RWPE2 (cell line): ENCODE measurements at regions not wholly inside any gene's neighbourhood (a gene's known extent, or its start where the extent isn't known, plus 50 kb on each side); places are given as distances from the start of the nearest gene placed in this dataset.

ENCODE experiments used
- ATAC-seq: fragments of 200-7000 bp; cut with Tn5 transposase; 3 replicates; pipeline ENCODE4 v1.9.1; 2021; ENCODE audit warnings: low read depth
- DNase-seq: peaks from one replicate; pipeline ENCODE4 v3.0.0-alpha.2; 2020; ENCODE audit warnings: low spot score
- H3K27ac ChIP-seq: fragments of 450-650 bp; 2 replicates; pipeline ENCODE4 v1.5.1; 2017; ENCODE audit warnings: mild to moderate bottlenecking; ENCODE audit not compliant: poor library complexity, severe bottlenecking
- H3K27me3 ChIP-seq: fragments of 250-450 bp; sonication (Bioruptor Pico); 2 replicates; pipeline ENCODE4 v1.5.1; 2021; ENCODE audit warnings: mild to moderate bottlenecking, moderate library complexity; ENCODE audit not compliant: insufficient read depth, poor library complexity, severe bottlenecking
- H3K36me3 ChIP-seq: fragments of 250-450 bp; sonication (Bioruptor Pico); 2 replicates; pipeline ENCODE4 v1.5.1; 2020; ENCODE audit warnings: low read depth, mild to moderate bottlenecking, moderate library complexity
- H3K4me1 ChIP-seq: fragments of 250-450 bp; sonication (Bioruptor Pico); 2 replicates; pipeline ENCODE4 v1.5.1; 2021; ENCODE audit warnings: mild to moderate bottlenecking, moderate library complexity; ENCODE audit not compliant: insufficient read depth, poor library complexity, severe bottlenecking
- H3K4me3 ChIP-seq: fragments of 250-450 bp; sonication (Bioruptor Pico); 2 replicates; pipeline ENCODE4 v1.5.1; 2021; ENCODE audit warnings: mild to moderate bottlenecking, moderate library complexity; ENCODE audit not compliant: severe bottlenecking
- H3K9me3 ChIP-seq: fragments of 250-450 bp; sonication (Bioruptor Pico); 2 replicates; pipeline ENCODE4 v1.5.1; 2021; ENCODE audit warnings: mild to moderate bottlenecking, moderate library complexity; ENCODE audit not compliant: severe bottlenecking
- TF ChIP-seq, protein P1 (sequence below): fragments of 450-650 bp; IDR thresholded peaks from one replicate; pipeline ENCODE4 v1.5.1; 2017; ENCODE audit warnings: mild to moderate bottlenecking, moderate library complexity; ENCODE audit not compliant: poor library complexity, severe bottlenecking

DNA sequence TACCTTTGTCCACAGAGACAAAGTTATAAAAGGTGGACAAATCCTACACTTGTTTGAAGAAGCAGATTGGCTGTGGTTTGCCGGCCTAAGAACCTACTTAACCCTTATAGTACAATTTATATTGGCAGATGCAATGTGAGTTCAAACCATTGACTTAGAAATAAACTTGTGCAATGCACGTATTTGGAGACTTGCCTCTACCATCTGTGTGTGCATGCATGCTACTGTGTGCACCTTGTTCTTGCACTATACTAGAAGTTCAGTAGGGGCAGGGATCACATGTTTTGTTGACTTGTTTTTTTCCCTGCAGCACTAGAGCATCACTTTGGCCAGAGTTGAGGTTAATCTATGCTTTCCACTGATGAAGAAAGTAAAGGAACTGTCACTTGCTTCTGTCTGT, 163.1 kb upstream of the SERP2 start:
- DNase-seq (no peak), ATAC-seq (no peak)
- no peaks in the 10 kb centered on the region for H3K4me1 ChIP-seq
- no peaks in the 10 kb centered on the region for H3K27me3 ChIP-seq
- TF ChIP-seq, protein P1, sequence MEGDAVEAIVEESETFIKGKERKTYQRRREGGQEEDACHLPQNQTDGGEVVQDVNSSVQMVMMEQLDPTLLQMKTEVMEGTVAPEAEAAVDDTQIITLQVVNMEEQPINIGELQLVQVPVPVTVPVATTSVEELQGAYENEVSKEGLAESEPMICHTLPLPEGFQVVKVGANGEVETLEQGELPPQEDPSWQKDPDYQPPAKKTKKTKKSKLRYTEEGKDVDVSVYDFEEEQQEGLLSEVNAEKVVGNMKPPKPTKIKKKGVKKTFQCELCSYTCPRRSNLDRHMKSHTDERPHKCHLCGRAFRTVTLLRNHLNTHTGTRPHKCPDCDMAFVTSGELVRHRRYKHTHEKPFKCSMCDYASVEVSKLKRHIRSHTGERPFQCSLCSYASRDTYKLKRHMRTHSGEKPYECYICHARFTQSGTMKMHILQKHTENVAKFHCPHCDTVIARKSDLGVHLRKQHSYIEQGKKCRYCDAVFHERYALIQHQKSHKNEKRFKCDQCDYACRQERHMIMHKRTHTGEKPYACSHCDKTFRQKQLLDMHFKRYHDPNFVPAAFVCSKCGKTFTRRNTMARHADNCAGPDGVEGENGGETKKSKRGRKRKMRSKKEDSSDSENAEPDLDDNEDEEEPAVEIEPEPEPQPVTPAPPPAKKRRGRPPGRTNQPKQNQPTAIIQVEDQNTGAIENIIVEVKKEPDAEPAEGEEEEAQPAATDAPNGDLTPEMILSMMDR = no peak
- no peaks in the 10 kb centered on the region for H3K36me3 ChIP-seq
- no peak overlapping the region for H3K27ac ChIP-seq
- H3K4me3 ChIP-seq = no peak overlapping the region
- no peaks in the 10 kb centered on the region for H3K9me3 ChIP-seq

DNA sequence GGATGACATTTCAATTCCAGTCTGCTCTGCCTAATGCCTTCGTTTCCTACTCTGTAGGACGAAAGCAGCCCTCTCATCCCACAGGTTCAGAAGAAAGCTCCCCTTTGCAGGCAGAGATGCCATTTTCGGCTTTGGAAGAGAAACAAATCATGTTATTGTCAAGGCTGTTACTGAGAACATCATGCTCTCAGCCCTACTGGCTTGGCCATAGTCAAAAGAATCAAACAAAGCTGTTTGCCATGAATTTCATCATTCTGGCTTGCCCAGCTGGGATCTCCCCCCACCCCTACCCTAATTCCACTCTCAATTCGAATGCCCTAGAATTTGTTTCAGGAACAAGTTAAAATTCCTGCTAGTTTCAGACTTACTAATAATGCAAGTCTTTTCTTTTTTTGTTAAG, 162.3 kb upstream of the SERP2 start:
- H3K9me3 ChIP-seq = no peaks in the 10 kb centered on the region
- no peaks in the 10 kb centered on the region for H3K4me1 ChIP-seq
- ATAC-seq (no peak), DNase-seq (no peak)
- TF ChIP-seq, protein P1 = no peak
- H3K36me3 ChIP-seq = no peaks in the 10 kb centered on the region
- no peak overlapping the region for H3K4me3 ChIP-seq
- no peaks in the 10 kb centered on the region for H3K27me3 ChIP-seq
- H3K27ac ChIP-seq = no peak overlapping the region

DNA sequence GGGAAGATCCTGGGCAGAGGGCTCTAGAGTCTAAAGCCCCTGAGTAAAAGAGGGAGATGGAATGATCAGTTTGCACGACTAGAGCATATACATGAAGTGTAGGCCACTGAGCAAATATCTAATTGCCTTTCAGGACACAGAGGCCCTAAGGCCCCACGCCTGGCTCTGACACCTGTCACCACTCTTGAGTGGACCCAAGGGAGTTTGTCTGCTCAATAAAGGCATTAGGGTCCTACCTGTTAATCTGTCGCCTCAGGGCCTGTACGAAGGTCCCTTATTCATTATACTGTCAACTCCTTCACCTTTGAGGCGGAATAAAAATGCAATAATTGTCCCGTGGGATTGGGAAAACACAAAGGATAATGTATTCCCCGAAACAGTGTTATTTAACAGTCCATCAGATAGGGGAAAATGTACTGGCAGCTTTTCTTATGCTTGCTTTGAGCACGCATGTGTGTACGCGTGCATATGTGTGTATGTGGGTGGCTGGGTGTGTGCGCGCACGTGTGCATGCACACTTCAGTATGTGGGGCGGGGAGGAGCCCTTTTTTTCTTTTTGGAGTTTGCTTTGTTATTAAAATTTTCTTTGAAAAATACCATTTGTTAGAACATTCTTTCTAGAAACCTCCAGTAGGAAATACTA, 161.8 kb upstream of the SERP2 start:
- no peak for ATAC-seq
- no peak overlapping the region for H3K4me3 ChIP-seq
- no peaks in the 10 kb centered on the region for H3K36me3 ChIP-seq
- H3K4me1 ChIP-seq = no peaks in the 10 kb centered on the region
- no peak overlapping the region for H3K27ac ChIP-seq
- no peaks in the 10 kb centered on the region for H3K9me3 ChIP-seq
- DNase-seq = no peak
- TF ChIP-seq, protein P1 = no peak
- H3K27me3 ChIP-seq = no peaks in the 10 kb centered on the region

DNA sequence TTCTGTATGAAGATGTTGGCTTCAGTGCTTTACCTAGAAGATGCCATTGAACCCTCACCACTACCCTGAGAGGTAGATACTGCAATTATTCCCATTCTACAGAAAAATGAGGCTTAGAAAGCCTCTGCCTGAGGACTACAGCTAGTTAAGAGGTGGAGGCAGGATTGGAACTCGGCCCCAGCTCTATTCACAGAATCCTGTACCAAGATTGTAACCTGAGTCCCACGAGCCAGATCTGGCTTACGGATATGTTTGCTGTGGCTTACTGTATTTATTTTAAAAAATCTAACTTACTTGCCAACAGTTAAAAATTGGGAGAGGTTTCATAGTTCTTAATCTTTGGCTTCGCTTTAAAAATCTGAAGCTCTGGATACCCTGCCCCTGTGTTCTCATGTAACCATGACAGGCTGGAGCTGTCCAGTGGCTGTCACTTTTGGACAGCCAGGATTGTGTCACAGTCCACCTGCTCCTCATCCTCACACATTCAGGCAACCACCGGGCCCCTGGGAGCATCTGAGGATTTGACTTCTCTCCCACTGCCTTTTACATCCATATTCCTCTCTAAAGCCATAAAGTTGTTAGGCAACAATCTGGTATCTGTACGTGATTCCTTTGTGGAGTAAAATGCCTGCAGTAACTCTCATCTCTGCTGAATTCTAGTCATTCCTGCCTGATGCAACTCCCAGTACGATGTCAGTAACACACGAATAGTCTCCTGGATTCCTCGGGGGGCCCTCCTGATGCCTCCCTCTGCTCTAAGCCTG, 160.8 kb upstream of the SERP2 start:
- no peaks in the 10 kb centered on the region for H3K27me3 ChIP-seq
- no peaks in the 10 kb centered on the region for H3K4me1 ChIP-seq
- H3K36me3 ChIP-seq = no peaks in the 10 kb centered on the region
- no peak overlapping the region for H3K27ac ChIP-seq
- no peak overlapping the region for H3K4me3 ChIP-seq
- no peak; the same call in 2 of the 3 replicates for ATAC-seq
- TF ChIP-seq, protein P1 = no peak
- DNase-seq = no peak
- H3K9me3 ChIP-seq = no peaks in the 10 kb centered on the region
